ENCODE measurements at regions not wholly inside any gene's neighbourhood (a gene's known extent, or its start where the extent isn't known, plus 50 kb on each side); places are given as distances from the start of the nearest gene placed in this dataset.

- intact Hi-C loops (cut with DNase I), result no loop called here
- DNase-seq (no peak), ATAC-seq (no peak)
Observed at GRCh38 chr5:61261136-61261535, 70.9 kb upstream of the ZSWIM6 start.

- ATAC-seq, result peak in 1 of 2 donors; percentile 22
- DNase-seq, result no peak
- intact Hi-C loops (cut with DNase I), result no loop called here
Observed at GRCh38 chr5:61262080-61262479, 70.0 kb upstream of the ZSWIM6 start.

- intact Hi-C loops (cut with DNase I), result no loop called here
- no peak for DNase-seq
- no peak for ATAC-seq
Observed at GRCh38 chr5:61263072-61263471, 69.0 kb upstream of the ZSWIM6 start.

GRCh38 chr5:61263561-61264272 lies 68.3 kb upstream of the ZSWIM6 start:
- intact Hi-C loops (cut with DNase I), result no loop called here
- no peak for ATAC-seq
- no peak for DNase-seq

DNA sequence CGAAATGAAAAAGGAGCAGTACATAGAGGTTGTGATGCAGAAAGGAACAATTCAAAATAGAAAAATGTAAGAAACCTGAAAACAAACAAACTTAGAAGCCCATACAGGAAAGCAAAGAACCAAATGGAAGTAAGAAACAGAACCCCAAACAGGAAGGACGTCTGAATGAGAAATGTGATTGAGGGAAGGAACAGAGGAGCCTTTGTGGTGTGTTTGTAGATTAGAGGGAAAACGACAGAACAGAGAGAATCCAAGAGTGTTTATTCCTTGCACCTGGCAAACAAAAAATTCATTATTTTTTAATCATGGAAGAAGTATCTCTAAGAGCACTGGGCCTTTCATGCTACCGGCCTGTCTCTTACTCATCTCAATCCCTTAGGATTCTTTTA lies 67.8 kb upstream of the ZSWIM6 start:
- intact Hi-C loops (cut with DNase I), result no loop called here
- no peak for ATAC-seq
- no peak for DNase-seq

GRCh38 chr5:61267116-61267515 lies 64.9 kb upstream of the ZSWIM6 start:
- intact Hi-C loops (cut with DNase I), result no loop called here
- DNase-seq (no peak), ATAC-seq (no peak)

- intact Hi-C loops (cut with DNase I), result no loop called here
- ATAC-seq (no peak), DNase-seq (no peak)
Observed at GRCh38 chr5:61268871-61269270, 63.2 kb upstream of the ZSWIM6 start.

DNA sequence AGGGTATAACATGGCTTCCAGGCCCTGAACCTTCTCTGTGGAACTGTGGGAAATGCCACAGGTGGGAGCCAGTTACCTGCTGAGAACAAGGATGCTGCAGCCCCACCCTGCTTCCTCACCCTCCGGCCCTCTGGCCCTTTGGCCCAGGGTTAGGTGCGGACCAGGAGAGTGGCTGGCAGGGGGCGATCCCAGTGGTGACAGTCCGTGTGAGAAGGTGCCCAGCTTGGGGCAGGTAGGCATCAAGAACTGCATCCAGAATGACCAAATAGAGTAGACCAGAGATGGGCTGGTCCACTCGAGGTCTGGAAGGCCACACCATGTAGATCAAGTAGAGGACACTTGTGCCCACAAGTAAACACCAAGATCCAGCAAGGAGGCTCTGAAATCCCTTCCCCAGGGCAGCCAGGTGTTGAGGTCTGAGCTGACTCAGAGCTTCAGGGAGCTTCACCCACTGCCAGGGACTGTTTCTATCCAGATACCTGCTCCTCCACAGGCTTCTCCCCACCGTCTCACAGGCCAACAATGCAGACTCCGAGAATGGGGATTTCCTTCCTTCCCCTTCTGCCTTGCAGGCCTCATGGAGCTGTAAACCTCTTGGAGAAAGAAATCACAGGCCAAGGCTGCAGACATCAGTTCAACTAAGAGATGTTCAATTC lies 61.4 kb upstream of the ZSWIM6 start:
- intact Hi-C loops (cut with DNase I), result no loop called here
- no peak for ATAC-seq
- no peak for DNase-seq

DNA sequence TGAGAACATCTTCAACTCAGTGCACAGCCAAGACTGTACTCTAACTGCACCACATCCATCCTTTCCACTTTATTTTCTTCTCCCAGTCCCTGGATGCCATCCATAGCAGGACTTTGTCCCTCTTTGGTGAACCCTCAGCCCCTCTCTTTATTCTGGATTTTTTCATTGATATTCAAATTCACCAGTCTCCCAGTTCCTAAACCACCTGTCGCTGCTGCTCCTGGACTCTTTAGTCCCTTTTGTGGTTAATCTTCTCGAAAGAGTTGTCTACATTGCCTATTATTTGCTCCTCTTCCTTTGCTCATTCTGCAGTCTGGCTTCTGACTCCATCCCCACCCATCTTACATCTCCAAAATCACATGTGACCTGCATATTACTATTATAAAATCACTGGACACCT lies 59.4 kb upstream of the ZSWIM6 start:
- intact Hi-C loops (cut with DNase I), result no loop called here

DNA sequence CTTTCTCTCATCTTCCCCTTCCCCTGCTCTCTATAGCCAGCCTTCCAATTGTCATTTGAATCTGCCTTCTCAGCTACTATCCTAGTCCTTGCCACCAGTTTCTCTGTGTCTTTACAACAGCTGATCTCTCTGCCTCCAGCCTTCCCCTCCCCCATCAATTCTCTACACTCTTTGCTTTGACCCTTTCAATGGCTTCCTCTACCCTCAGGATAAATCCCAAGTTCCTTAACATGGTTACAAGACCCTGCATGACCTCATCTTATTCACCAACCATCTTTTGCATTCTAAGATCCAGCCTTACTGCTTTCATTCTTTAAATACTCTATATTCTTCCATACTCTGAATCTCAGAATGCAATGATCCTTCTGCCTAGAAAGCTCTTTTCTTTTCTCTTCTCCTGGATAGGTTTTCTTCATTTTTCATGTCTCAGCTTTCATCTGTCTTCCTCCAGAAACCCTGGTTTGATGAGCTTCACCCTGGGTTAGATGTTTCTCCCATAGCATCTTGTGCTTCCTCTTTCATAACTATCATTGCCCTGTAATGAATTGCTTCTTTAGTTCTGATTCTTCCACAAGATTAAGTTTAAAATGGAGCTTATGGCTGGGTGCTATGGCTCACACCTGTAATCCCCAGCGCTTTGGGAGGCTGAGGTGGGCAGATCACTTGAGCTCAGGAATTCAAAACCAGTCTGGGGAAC lies 58.6 kb upstream of the ZSWIM6 start:
- no peak for ATAC-seq
- intact Hi-C loops (cut with DNase I), result no loop called here

More for the DNA sequence above, 59.4 kb upstream of the ZSWIM6 start:
- DNase-seq (no peak), ATAC-seq (no peak)

DNA sequence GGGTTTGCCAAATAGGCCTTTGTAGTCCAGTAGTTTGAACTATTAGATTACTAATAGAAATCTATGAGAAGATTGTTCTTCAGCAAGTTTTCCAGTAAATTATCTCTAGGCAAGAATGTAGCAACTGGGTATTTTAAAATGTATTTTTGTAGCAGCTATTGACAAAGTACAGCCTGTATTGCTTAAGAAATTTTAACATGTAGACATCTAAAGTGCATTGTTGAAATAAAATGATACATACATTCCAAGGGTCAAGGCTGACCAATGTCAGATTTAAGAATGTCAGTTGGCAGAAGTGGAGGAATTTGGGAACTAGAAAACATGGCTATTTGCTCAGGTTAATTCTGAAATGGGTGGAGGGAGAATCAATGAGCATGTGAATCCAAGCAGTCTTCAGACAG lies 57.5 kb upstream of the ZSWIM6 start:
- intact Hi-C loops (cut with DNase I), result no loop called here
- DNase-seq, result no peak
- ATAC-seq, result no peak

More for the DNA sequence above, 58.6 kb upstream of the ZSWIM6 start:
- no peak for DNase-seq

GRCh38 chr5:61275841-61276240 lies 56.2 kb upstream of the ZSWIM6 start:
- ATAC-seq, result peak; percentile 75 to 79
- intact Hi-C loops (cut with DNase I), result no loop called here
- DNase-seq, result peak; percentile 62

DNA sequence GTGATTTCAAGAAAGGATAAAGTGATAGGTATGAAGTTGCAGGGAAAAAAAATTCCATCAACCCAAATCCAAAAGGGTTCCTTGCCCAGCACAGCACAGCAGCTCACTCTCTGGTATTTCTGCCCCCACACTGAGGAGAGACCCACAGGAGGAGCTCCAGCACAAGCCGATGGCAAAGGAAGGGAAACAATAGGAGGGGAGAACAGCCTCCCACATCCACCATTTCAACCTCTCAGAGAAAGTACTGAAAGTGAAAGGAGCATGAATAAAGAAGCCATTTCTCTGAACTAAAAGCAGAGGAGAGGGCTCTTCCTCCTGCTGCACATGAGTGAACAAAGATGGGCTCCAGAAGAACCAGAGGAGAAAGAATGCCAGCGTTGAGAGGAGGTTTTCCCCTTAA lies 54.9 kb upstream of the ZSWIM6 start:
- intact Hi-C loops (cut with DNase I), result no loop called here
- peak; percentile 54 to 64 for ATAC-seq

GRCh38 chr5:61277781-61278180 lies 54.3 kb upstream of the ZSWIM6 start:
- intact Hi-C loops (cut with DNase I), result no loop called here
- DNase-seq (no peak), ATAC-seq (no peak)

More for the DNA sequence above, 54.9 kb upstream of the ZSWIM6 start:
- DNase-seq, result no peak

DNA sequence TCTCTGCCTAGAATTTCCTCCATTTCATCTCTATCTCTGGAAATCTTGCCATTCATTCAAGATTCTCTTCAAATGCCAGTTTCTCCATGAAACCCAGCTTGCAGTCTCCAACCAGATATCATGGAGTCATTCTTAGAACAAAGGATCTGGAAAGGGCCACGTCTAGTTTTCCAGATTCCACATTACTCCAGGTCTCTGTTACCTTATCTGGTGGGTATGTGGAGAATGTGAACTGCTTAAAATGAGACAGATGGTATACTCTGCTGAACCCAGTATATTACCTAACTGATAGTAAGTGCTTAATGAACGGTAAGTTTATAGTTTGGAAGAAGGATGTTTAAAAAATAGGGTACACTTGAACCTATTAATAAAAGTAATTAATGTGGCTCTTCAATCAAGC lies 52.3 kb upstream of the ZSWIM6 start:
- no peak for DNase-seq
- ATAC-seq, result no peak
- intact Hi-C loops (cut with DNase I), result no loop called here

- intact Hi-C loops (cut with DNase I), result no loop called here
- peak in 1 of 2 donors; percentile 70 for ATAC-seq
- no peak for DNase-seq
Observed at GRCh38 chr5:61280205-61280604, 51.9 kb upstream of the ZSWIM6 start.

DNA sequence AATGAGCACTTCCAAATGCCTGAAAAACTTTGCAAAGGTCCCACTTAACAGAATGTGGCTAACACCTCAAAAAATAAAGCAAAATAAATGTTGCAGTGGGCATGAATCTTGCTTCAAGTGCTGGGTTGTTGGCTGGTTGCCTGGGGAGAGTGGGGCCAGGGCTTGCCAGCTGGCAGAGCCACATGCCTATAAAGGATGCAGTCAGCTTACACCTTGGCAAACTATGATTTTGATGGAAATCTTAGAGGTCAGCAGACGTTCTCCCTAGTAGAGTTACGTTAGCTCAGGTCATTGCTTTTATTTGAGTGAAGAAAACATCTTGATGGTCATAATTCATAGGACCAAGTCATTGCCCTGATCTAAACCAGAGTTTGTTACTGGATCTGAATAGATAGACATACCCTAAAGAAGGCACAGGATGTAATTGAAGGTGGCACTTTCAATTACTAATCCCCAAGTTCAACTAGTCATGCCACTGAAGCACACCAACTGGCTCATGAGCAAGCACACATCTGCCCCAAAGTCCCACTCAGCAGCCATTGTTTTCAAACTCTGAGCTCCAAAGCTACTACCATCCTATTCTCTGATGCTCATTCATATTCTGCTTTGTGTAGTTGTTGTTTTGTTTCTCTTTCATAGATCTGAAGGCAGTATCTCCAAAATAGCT lies 51.2 kb upstream of the ZSWIM6 start:
- DNase-seq, result peak; percentile 42
- intact Hi-C loops (cut with DNase I), result no loop called here
- ATAC-seq, result peak; percentile 55 to 63

DNA sequence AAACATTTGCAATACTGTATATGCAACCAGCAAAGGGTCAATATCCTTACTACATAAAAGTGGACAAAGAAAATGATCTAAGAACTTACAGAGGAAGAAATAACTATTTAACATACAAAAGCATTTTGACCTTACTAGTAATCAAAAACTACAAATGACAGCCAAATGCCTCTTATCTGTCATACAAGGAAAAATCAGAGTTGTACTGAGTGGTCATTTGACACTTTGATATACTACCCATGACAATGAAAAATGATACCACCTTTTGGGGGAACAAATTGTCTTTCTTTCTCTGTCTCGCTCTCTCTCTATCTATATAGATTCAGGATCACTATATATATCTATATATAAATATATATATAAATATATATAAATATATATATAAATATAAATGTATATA lies 50.4 kb upstream of the ZSWIM6 start:
- intact Hi-C loops (cut with DNase I), result no loop called here
- DNase-seq, result no peak
- no peak for ATAC-seq

All from left cardiac atrium (tissue), 4 donors.